ENCODE measurements at regions not wholly inside any gene's neighbourhood (a gene's known extent, or its start where the extent isn't known, plus 50 kb on each side); places are given as distances from the start of the nearest gene placed in this dataset.
"Not testable (repeated sequence)": the region's sequence is repeated elsewhere in the genome, so short reads cannot be mapped to it uniquely, and the experiment has no call there.

- DNase-seq; intact Hi-C loops (cut with DNase I); H3K4me1 ChIP-seq; H3K27ac ChIP-seq; H3K36me3 ChIP-seq; H3K27me3 ChIP-seq; H3K4me3 ChIP-seq; ATAC-seq; H3K9me3 ChIP-seq: not testable (repeated sequence)
- no CpG with 5 or more reads among the region's 4 CpGs for WGBS (ENCODE audit: insufficient coverage, low coverage, low lambda C conversion rate, missing lambda C conversion rate)
These were observed 158.4 kb downstream of the ANKRD36B start for GRCh38 chr2:97431169-97431725.

GRCh38 chr2:97422376-97422775 lies 167.3 kb downstream of the ANKRD36B start:
- DNase-seq; H3K9me3 ChIP-seq; intact Hi-C loops (cut with DNase I); H3K4me3 ChIP-seq; H3K27me3 ChIP-seq; H3K27ac ChIP-seq; H3K4me1 ChIP-seq; H3K36me3 ChIP-seq: not testable (repeated sequence)
- ATAC-seq: peak in 1 of 4 donors; percentile 30
- WGBS (ENCODE audit: insufficient coverage, low coverage, low lambda C conversion rate, missing lambda C conversion rate): no CpG with 5 or more reads among the region's 2 CpGs

- intact Hi-C loops (cut with DNase I); ATAC-seq; H3K9me3 ChIP-seq: not testable (repeated sequence)
These were observed 183.3 kb downstream of the ANKRD36B start for GRCh38 chr2:97406340-97406739.

GRCh38 chr2:97405172-97405737 lies 184.4 kb downstream of the ANKRD36B start:
- intact Hi-C loops (cut with DNase I); H3K27ac ChIP-seq; H3K36me3 ChIP-seq; H3K27me3 ChIP-seq; H3K4me1 ChIP-seq; ATAC-seq; DNase-seq; H3K9me3 ChIP-seq; H3K4me3 ChIP-seq: not testable (repeated sequence)
- WGBS (ENCODE audit: insufficient coverage, low coverage, low lambda C conversion rate, missing lambda C conversion rate): no CpG with 5 or more reads among the region's 9 CpGs

More at GRCh38 chr2:97406340-97406739, 183.3 kb downstream of the ANKRD36B start:
- not testable (repeated sequence) for H3K4me1 ChIP-seq, H3K36me3 ChIP-seq, DNase-seq, H3K27ac ChIP-seq, H3K27me3 ChIP-seq, H3K4me3 ChIP-seq
- WGBS (ENCODE audit: insufficient coverage, low coverage, low lambda C conversion rate, missing lambda C conversion rate): no CpG with 5 or more reads among the region's 2 CpGs

GRCh38 chr2:97402678-97403077 lies 187.0 kb downstream of the ANKRD36B start:
- ATAC-seq; intact Hi-C loops (cut with DNase I); H3K4me3 ChIP-seq; DNase-seq; H3K4me1 ChIP-seq; H3K27me3 ChIP-seq; H3K9me3 ChIP-seq; H3K27ac ChIP-seq; H3K36me3 ChIP-seq: not testable (repeated sequence)
- WGBS (ENCODE audit: insufficient coverage, low coverage, low lambda C conversion rate, missing lambda C conversion rate): no CpG with 5 or more reads among the region's 5 CpGs

- H3K4me3 ChIP-seq; ATAC-seq; H3K27me3 ChIP-seq; intact Hi-C loops (cut with DNase I); H3K36me3 ChIP-seq; H3K27ac ChIP-seq; H3K9me3 ChIP-seq; H3K4me1 ChIP-seq; DNase-seq: not testable (repeated sequence)
- WGBS (ENCODE audit: insufficient coverage, low coverage, low lambda C conversion rate, missing lambda C conversion rate): no CpG with 5 or more reads among the region's 4 CpGs
These were observed 194.0 kb downstream of the ANKRD36B start for GRCh38 chr2:97395691-97396090.

- H3K4me3 ChIP-seq; H3K4me1 ChIP-seq; intact Hi-C loops (cut with DNase I); DNase-seq; ATAC-seq; H3K27ac ChIP-seq; H3K9me3 ChIP-seq; H3K27me3 ChIP-seq; H3K36me3 ChIP-seq: not testable (repeated sequence)
- no CpG with 5 or more reads among the region's 4 CpGs for WGBS (ENCODE audit: insufficient coverage, low coverage, low lambda C conversion rate, missing lambda C conversion rate)
These were observed 203.9 kb downstream of the ANKRD36B start for GRCh38 chr2:97385803-97386202.

GRCh38 chr2:97375913-97376312 lies 213.8 kb downstream of the ANKRD36B start:
- H3K9me3 ChIP-seq; H3K4me3 ChIP-seq; H3K4me1 ChIP-seq; H3K27me3 ChIP-seq; DNase-seq; H3K27ac ChIP-seq; H3K36me3 ChIP-seq; intact Hi-C loops (cut with DNase I): not testable (repeated sequence)
- WGBS (ENCODE audit: insufficient coverage, low coverage, low lambda C conversion rate, missing lambda C conversion rate): no CpG with 5 or more reads among the region's 4 CpGs
- ATAC-seq: peak in 1 of 4 donors; percentile 13

GRCh38 chr2:97374426-97374825 lies 215.3 kb downstream of the ANKRD36B start:
- H3K9me3 ChIP-seq; intact Hi-C loops (cut with DNase I); H3K27me3 ChIP-seq; H3K27ac ChIP-seq; H3K36me3 ChIP-seq; DNase-seq; H3K4me1 ChIP-seq; ATAC-seq; H3K4me3 ChIP-seq: not testable (repeated sequence)
- no CpG with 5 or more reads among the region's 7 CpGs for WGBS (ENCODE audit: insufficient coverage, low coverage, low lambda C conversion rate, missing lambda C conversion rate)

GRCh38 chr2:97363159-97363558 lies 226.5 kb downstream of the ANKRD36B start:
- H3K36me3 ChIP-seq: not testable (repeated sequence)
- whole genome bisulfite sequencing (ENCODE audit: insufficient coverage, low coverage, low lambda C conversion rate, missing lambda C conversion rate): no CpG with 5 or more reads among the region's 4 CpGs

More at GRCh38 chr2:97363159-97363558, 226.5 kb downstream of the ANKRD36B start:
- DNase-seq; H3K27me3 ChIP-seq; H3K9me3 ChIP-seq; H3K4me3 ChIP-seq; ATAC-seq; H3K27ac ChIP-seq; intact Hi-C loops (cut with DNase I); H3K4me1 ChIP-seq: not testable (repeated sequence)
